Common myeloid progenitor, CD34-positive (primary cell): ENCODE measurements at regions not wholly inside any gene's neighbourhood (a gene's known extent, or its start where the extent isn't known, plus 50 kb on each side); places are given as distances from the start of the nearest gene placed in this dataset.
"Not testable (repeated sequence)": the region's sequence is repeated elsewhere in the genome, so short reads cannot be mapped to it uniquely, and the experiment has no call there.

ENCODE experiments used
- CTCF ChIA-PET: fragments of 350-600 bp; sonication (Branson Sonifier 250); formaldehyde crosslinking; loops from one replicate; lab custom pipeline; 2021; ENCODE audit warnings: antibody characterized with exemption; lab: Charles Lee
- POLR2A ChIA-PET: fragments of 350-600 bp; sonication (Branson Sonifier 250); formaldehyde crosslinking; loops from one replicate; lab custom pipeline; 2021; ENCODE audit warnings: antibody characterized with exemption; lab: Charles Lee
- DNase-seq, 3 donors: peaks; one replicate each; pipeline versions ENCODE4 v3.0.0 to v3.0.0-alpha.2; 2013
- H3K27ac ChIP-seq, 2 experiments: 1 replicate in 1 of 2; 2 replicates in 1 of 2; pipeline ENCODE4 v1.7.0; 2013; ENCODE audit warnings: inconsistent platforms in 2 of 2, low read length in 2 of 2, mild to moderate bottlenecking in 2 of 2, low read depth in 1 of 2, moderate library complexity in 1 of 2; ENCODE audit not compliant: severe bottlenecking in 2 of 2, insufficient read depth in 1 of 2, poor library complexity in 1 of 2
- H3K27me3 ChIP-seq, 5 experiments: replicated peaks in 2 of 5; 1 replicate in 3 of 5; 2 replicates in 2 of 5; pipeline versions ENCODE4 v1.6.1 to v1.7.0; 2013; ENCODE audit warnings: low read length in 4 of 5, mild to moderate bottlenecking in 2 of 5, moderate library complexity in 2 of 5, inconsistent platforms in 1 of 5; ENCODE audit not compliant: insufficient read depth in 5 of 5, control insufficient read depth in 4 of 5
- H3K36me3 ChIP-seq, 4 experiments: 1 replicate in 2 of 4; 2 replicates in 2 of 4; pipeline versions ENCODE4 v1.6.1 to v1.7.0; 2013; ENCODE audit warnings: low read length in 3 of 4, control low read depth in 1 of 4, mild to moderate bottlenecking in 1 of 4; ENCODE audit not compliant: control insufficient read depth in 4 of 4, insufficient read depth in 4 of 4
- H3K4me1 ChIP-seq, 4 experiments: 1 replicate in 3 of 4; 2 replicates in 1 of 4; pipeline versions ENCODE4 v1.6.1 to v1.7.1; 2013; ENCODE audit warnings: low read length in 3 of 4, mild to moderate bottlenecking in 3 of 4, control low read depth in 1 of 4, inconsistent platforms in 1 of 4, moderate library complexity in 1 of 4; ENCODE audit not compliant: control insufficient read depth in 4 of 4, insufficient read depth in 4 of 4; ENCODE audit errors: control extremely low read depth in 1 of 4
- H3K4me3 ChIP-seq, 7 experiments: 1 replicate in 4 of 7; 2 replicates in 3 of 7; pipeline versions ENCODE4 v1.5.1 to v1.7.0; 2013; ENCODE audit warnings: mild to moderate bottlenecking in 7 of 7, low read length in 6 of 7, moderate library complexity in 6 of 7, inconsistent platforms in 2 of 7, low read depth in 2 of 7, control low read depth in 1 of 7; ENCODE audit not compliant: insufficient read depth in 4 of 7, control insufficient read depth in 1 of 7; ENCODE audit errors: extremely low read depth in 1 of 7
- H3K9me3 ChIP-seq, 5 experiments: 1 replicate in 4 of 5; 2 replicates in 1 of 5; pipeline versions ENCODE4 v1.6.1 to v1.7.1; 2013; ENCODE audit warnings: low read length in 4 of 5, mild to moderate bottlenecking in 2 of 5, inconsistent platforms in 1 of 5, low read depth in 1 of 5, moderate library complexity in 1 of 5; ENCODE audit not compliant: control insufficient read depth in 4 of 5, insufficient read depth in 2 of 5; ENCODE audit errors: control extremely low read depth in 1 of 5
- WGBS: methylation state at CpG from one replicate; pipeline ENCODE4 v1.1.5; 2013; ENCODE audit not compliant: insufficient coverage; 5-methylcytosine and 5-hydroxymethylcytosine counted together

DNA sequence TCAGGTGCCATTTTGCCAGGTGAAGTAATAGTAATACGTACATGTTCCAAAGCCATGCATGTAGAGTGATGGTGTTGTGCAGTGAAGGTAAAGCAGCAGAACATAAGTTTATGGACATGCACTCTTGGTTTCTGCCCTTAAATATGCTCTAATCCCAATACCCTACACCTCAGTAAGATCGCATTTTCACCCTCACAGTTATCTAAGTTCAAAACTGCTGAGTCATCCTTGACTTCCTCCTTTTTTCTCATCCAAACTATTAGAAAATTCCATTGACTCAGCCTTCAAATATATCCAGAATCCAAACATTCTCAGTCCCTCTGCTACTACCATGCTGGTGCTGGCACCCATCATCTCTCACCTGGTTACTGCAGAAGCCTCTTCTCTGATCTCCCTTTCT lies 652.9 kb upstream of the IGFBP7 start:
- Histone ChIP-seq H3K4me1 (peaks cover 0 to 6% (median 0%) of the 10 kb centered on the region in 4 experiments), H3K27ac (no peak overlapping the region), H3K9me3 (no peaks in the 10 kb centered on the region), H3K4me3 (no peak overlapping the region), H3K27me3 (no peaks in the 10 kb centered on the region), H3K36me3 (no peaks in the 10 kb centered on the region)
- POLR2A ChIA-PET = no interaction called here
- 7% methylated on average over 1 of the region's 2 CpGs for WGBS
- CTCF ChIA-PET = no interaction called here
- peak; percentile 6 to 39 (median 34) for DNase-seq

- WGBS = no CpG with 5 or more reads among the region's 1 CpG
These were observed 630.5 kb upstream of the IGFBP7 start for GRCh38 chr4:57740625-57741190.

DNA sequence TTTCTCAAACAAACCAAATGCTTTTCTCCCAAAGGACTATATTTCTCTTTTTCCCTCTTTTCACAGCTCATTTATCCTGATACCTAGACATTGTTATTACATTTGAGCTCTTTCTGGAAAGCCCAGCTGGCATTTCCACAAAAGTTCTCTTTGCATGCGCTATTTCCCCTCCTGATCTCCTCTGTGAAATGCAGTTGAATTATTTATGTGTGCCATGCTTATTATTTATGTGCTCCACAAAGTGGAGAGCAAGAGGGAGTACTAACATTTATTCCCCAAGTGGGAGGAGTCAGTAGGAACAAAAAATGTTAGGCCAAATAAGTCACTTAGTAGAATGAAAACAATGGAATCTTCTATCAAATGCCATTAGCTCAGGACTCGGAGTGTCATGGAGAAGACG lies 626.6 kb upstream of the IGFBP7 start:
- Histone ChIP-seq H3K4me3 (no peak overlapping the region), H3K4me1 (no peaks in the 10 kb centered on the region), H3K36me3 (no peaks in the 10 kb centered on the region), H3K9me3 (no peaks in the 10 kb centered on the region), H3K27me3 (no peaks in the 10 kb centered on the region), H3K27ac (no peak overlapping the region)
- no peak for DNase-seq
- WGBS = 100% methylated on average over 2 of the region's 3 CpGs
- ChIA-PET CTCF (interaction anchor here (1.4 kb wide), 1 partner anchor 10 kb away, joined by 3 read pairs; no protein-coding TSS in a partner anchor), POLR2A (no interaction called here)

More at GRCh38 chr4:57740625-57741190, 630.5 kb upstream of the IGFBP7 start:
- Histone ChIP-seq H3K36me3 (no peaks in the 10 kb centered on the region), H3K27ac (no peak overlapping the region), H3K27me3 (no peaks in the 10 kb centered on the region), H3K9me3 (no peaks in the 10 kb centered on the region), H3K4me3 (no peak overlapping the region), H3K4me1 (no peaks in the 10 kb centered on the region)
- ChIA-PET POLR2A (no interaction called here), CTCF (no interaction called here)
- no peak for DNase-seq

GRCh38 chr4:57734104-57734670 lies 624.0 kb upstream of the IGFBP7 start:
- Histone ChIP-seq H3K36me3 (no peaks in the 10 kb centered on the region), H3K9me3 (no peaks in the 10 kb centered on the region), H3K27me3 (no peaks in the 10 kb centered on the region), H3K4me1 (no peaks in the 10 kb centered on the region), H3K4me3 (no peak overlapping the region), H3K27ac (no peak overlapping the region)
- 90% methylated on average over 4 of the region's 4 CpGs for WGBS
- ChIA-PET POLR2A (no interaction called here), CTCF (no interaction called here)
- DNase-seq = no peak

- H3K9me3 ChIP-seq, H3K27ac ChIP-seq, H3K4me3 ChIP-seq, H3K36me3 ChIP-seq, DNase-seq, POLR2A ChIA-PET, CTCF ChIA-PET, H3K4me1 ChIP-seq, H3K27me3 ChIP-seq: not testable (repeated sequence)
- 86% methylated on average over 26 of the region's 33 CpGs for WGBS
These were observed 619.8 kb upstream of the IGFBP7 start for GRCh38 chr4:57729775-57730570.

- CTCF ChIA-PET = no interaction called here
- POLR2A ChIA-PET = no interaction called here
These were observed 616.0 kb upstream of the IGFBP7 start for GRCh38 chr4:57726154-57726553.

DNA sequence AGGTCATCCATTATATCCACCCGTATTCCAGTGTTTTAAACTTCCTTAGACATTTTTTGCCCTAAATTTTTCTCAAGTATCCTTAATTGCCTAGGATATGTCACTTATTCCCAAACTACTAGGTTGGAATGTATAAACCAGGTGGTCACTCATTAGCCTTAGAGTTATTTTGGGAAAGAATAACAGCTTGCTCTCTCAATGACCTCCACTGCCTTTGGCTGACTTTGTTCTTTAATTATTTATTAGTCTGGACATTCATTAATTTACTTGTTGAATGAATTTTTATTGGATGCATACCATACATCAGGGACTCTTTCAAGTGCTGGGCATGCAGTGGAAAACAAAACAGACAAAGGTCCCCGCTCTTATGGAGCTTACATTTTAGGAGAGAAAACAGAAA lies 609.3 kb upstream of the IGFBP7 start:
- Histone ChIP-seq H3K27me3 (no peaks in the 10 kb centered on the region), H3K4me3 (no peak overlapping the region), H3K9me3 (no peaks in the 10 kb centered on the region), H3K27ac (no peak overlapping the region), H3K4me1 (no peaks in the 10 kb centered on the region), H3K36me3 (no peaks in the 10 kb centered on the region)
- 100% methylated on average over 1 of the region's 2 CpGs for WGBS
- ChIA-PET CTCF (no interaction called here), POLR2A (no interaction called here)
- no peak for DNase-seq

More at GRCh38 chr4:57726154-57726553, 616.0 kb upstream of the IGFBP7 start:
- H3K9me3 ChIP-seq = no peaks in the 10 kb centered on the region
- no peaks in the 10 kb centered on the region for H3K4me1 ChIP-seq
- no peaks in the 10 kb centered on the region for H3K27me3 ChIP-seq
- no peak overlapping the region for H3K27ac ChIP-seq
- no peaks in the 10 kb centered on the region for H3K36me3 ChIP-seq
- DNase-seq = no peak
- no peak overlapping the region for H3K4me3 ChIP-seq
- no CpG with 5 or more reads among the region's 2 CpGs for WGBS
